Stimulated activated CD4-positive, alpha-beta T cell treated with anti-CD3 and anti-CD28 coated beads, TNF-alpha, amount 100 ng/mL, for 24 hours (primary cell): ENCODE measurements at regions not wholly inside any gene's neighbourhood (a gene's known extent, or its start where the extent isn't known, plus 50 kb on each side); places are given as distances from the start of the nearest gene placed in this dataset.
A peak's percentile ranks its signal among the peaks of the same experiment; 100 is the strongest.
"Not testable (repeated sequence)": the region's sequence is repeated elsewhere in the genome, so short reads cannot be mapped to it uniquely, and the experiment has no call there.

ENCODE experiments used
- DNase-seq, 3 experiments: peaks; one replicate each; pipeline ENCODE4 v3.0.0-alpha.2; 2020; ENCODE audit warnings: low read depth in 3 of 3

- peak; percentile 76 to 93 (median 82) for DNase-seq
Observed at GRCh38 chr1:25022361-25023189, 92.5 kb upstream of the RUNX3 start.

- DNase-seq, result no peak
Observed at GRCh38 chr1:25021591-25022215, 91.6 kb upstream of the RUNX3 start.

- DNase-seq, result peak in 1 of 3 experiments; percentile 58
Observed at GRCh38 chr1:25020851-25021590, 90.9 kb upstream of the RUNX3 start.

GRCh38 chr1:25020173-25020845 lies 90.2 kb upstream of the RUNX3 start:
- DNase-seq, result no peak

- no peak for DNase-seq
Observed at GRCh38 chr1:25019337-25020172, 89.5 kb upstream of the RUNX3 start.

GRCh38 chr1:25018943-25019336 lies 88.9 kb upstream of the RUNX3 start:
- no peak for DNase-seq

GRCh38 chr1:25018110-25018735 lies 88.1 kb upstream of the RUNX3 start:
- DNase-seq, result no peak

GRCh38 chr1:25017436-25018109 lies 87.5 kb upstream of the RUNX3 start:
- DNase-seq, result no peak

GRCh38 chr1:25012966-25013962 lies 83.2 kb upstream of the RUNX3 start:
- no peak for DNase-seq

GRCh38 chr1:25011943-25012638 lies 82.0 kb upstream of the RUNX3 start:
- DNase-seq, result no peak

GRCh38 chr1:25011275-25011674 lies 81.2 kb upstream of the RUNX3 start:
- DNase-seq, result no peak

GRCh38 chr1:25009671-25010262 lies 79.7 kb upstream of the RUNX3 start:
- DNase-seq, result no peak

- DNase-seq, result no peak
Observed at GRCh38 chr1:25008192-25008485, 78.1 kb upstream of the RUNX3 start.

GRCh38 chr1:25007390-25008191 lies 77.5 kb upstream of the RUNX3 start:
- DNase-seq, result not testable (repeated sequence)

- no peak for DNase-seq
Observed at GRCh38 chr1:25006770-25007169, 76.7 kb upstream of the RUNX3 start.

GRCh38 chr1:25004355-25004754 lies 74.3 kb upstream of the RUNX3 start:
- no peak for DNase-seq
